ENCODE measurements at regions not wholly inside any gene's neighbourhood (a gene's known extent, or its start where the extent isn't known, plus 50 kb on each side); places are given as distances from the start of the nearest gene placed in this dataset.
"Not testable (repeated sequence)": the region's sequence is repeated elsewhere in the genome, so short reads cannot be mapped to it uniquely, and the experiment has no call there.

- H3K27ac ChIP-seq, result no peak overlapping the region
These were observed 249.4 kb upstream of the CTBP2 start for GRCh38 chr10:125409756-125410155.

DNA sequence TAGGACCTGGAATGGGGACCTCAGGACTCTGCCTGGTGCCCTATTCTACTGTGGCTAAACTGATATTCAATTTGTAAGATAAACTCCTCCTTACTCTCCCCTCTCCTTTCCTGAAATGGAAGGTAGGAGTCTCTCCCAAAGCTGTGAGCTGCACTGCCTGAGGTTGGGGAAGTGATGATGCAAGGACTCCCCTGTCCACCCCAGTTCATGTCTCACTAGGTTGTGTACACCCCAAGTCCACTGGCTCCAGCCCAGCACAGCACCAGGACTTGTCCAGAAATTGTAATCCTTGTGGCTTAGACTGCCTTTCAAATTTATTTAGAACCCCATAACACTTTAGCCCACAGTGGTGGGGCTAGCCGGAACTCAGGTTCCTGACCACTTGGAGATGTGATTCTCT lies 247.2 kb upstream of the CTBP2 start:
- TF ChIP-seq CTCF (IDR thresholded peaks at IDR 0.05), result no peak
- no peak overlapping the region for H3K4me3 ChIP-seq
- H3K36me3 ChIP-seq, result no peaks in the 10 kb centered on the region
- no peaks in the 10 kb centered on the region for H3K4me1 ChIP-seq
- intact Hi-C loops (cut with DNase I), result no loop called here
- H3K9me3 ChIP-seq, result no peaks in the 10 kb centered on the region
- no peak overlapping the region for H3K27ac ChIP-seq
- no peak overlapping the region for H3K9ac ChIP-seq (ENCODE audit: low read depth in 2 of 2, low read length in 2 of 2)
- no peaks in the 10 kb centered on the region for H3K27me3 ChIP-seq
- no peak for DNase-seq

More at GRCh38 chr10:125409756-125410155, 249.4 kb upstream of the CTBP2 start:
- H3K9ac ChIP-seq (ENCODE audit: low read depth in 2 of 2, low read length in 2 of 2), result no peak overlapping the region
- no peaks in the 10 kb centered on the region for H3K4me1 ChIP-seq
- intact Hi-C loops (cut with DNase I), result no loop called here
- no peaks in the 10 kb centered on the region for H3K9me3 ChIP-seq
- H3K27me3 ChIP-seq, result no peaks in the 10 kb centered on the region
- no peaks in the 10 kb centered on the region for H3K36me3 ChIP-seq
- DNase-seq, result no peak
- no peak overlapping the region for H3K4me3 ChIP-seq
- TF ChIP-seq CTCF (IDR thresholded peaks at IDR 0.05), result no peak

GRCh38 chr10:125407000-125407502 lies 246.7 kb upstream of the CTBP2 start:
- no peak for TF ChIP-seq CTCF (IDR thresholded peaks at IDR 0.05)
- no peak for DNase-seq
- no peak overlapping the region for H3K4me3 ChIP-seq
- H3K27me3 ChIP-seq, result no peaks in the 10 kb centered on the region
- H3K9me3 ChIP-seq, result no peaks in the 10 kb centered on the region
- H3K36me3 ChIP-seq, result no peaks in the 10 kb centered on the region
- no peak overlapping the region for H3K27ac ChIP-seq
- H3K4me1 ChIP-seq, result no peaks in the 10 kb centered on the region
- H3K9ac ChIP-seq (ENCODE audit: low read depth in 2 of 2, low read length in 2 of 2), result no peak overlapping the region
- intact Hi-C loops (cut with DNase I), result no loop called here

DNA sequence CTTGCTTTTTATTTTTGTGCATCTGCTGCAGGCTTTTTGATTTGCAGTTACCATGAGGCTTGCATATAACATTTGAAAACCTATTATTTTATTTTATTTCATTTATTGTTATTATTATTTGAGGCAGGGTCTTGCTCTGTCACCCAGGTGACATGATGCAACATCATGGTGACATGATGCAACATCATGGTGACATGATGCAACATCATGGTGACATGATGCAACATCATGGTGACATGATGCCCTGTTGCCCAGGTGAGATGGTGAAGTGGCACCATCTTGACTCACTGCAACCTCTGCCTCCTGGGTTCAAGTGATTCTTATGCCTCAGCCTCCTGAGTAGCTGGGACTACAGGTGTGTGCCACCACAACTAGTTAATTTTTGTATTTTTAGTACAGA lies 244.5 kb upstream of the CTBP2 start:
- H3K4me3 ChIP-seq; H3K9me3 ChIP-seq; H3K36me3 ChIP-seq; H3K27me3 ChIP-seq; H3K27ac ChIP-seq; intact Hi-C loops (cut with DNase I); DNase-seq; H3K9ac ChIP-seq (ENCODE audit: low read depth in 2 of 2, low read length in 2 of 2); H3K4me1 ChIP-seq: not testable (repeated sequence)

- Histone ChIP-seq H3K27me3 (no peaks in the 10 kb centered on the region), H3K4me1 (no peaks in the 10 kb centered on the region), H3K4me3 (no peak overlapping the region), H3K36me3 (no peaks in the 10 kb centered on the region), H3K9me3 (no peaks in the 10 kb centered on the region), H3K27ac (no peak overlapping the region), H3K9ac (ENCODE audit: low read depth in 2 of 2, low read length in 2 of 2) (no peak overlapping the region)
- DNase-seq, result no peak
- TF ChIP-seq CTCF (IDR thresholded peaks at IDR 0.05), result no peak
- intact Hi-C loops (cut with DNase I), result no loop called here
These were observed 241.1 kb upstream of the CTBP2 start for GRCh38 chr10:125401462-125401861.

DNA sequence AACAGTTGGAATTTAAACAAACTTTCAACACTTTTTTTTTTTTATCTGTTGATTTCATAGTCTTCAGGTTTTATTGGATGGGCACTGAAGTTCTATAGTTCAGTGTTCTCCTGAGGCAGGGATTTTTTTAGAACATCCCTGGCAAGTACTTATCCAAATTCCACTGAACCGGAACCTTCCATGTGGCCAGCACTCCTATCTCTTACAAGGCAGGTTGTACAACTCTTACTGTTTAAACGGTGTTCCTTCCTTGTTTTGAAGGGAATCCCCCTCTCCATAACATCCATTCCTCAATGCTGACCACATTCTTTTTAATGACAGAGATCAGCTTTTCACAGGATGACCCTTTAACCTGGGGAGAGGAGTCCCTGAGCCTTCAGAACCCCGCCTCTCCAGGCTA lies 238.9 kb upstream of the CTBP2 start:
- TF ChIP-seq CTCF (IDR thresholded peaks at IDR 0.05), result no peak
- intact Hi-C loops (cut with DNase I), result no loop called here
- no peaks in the 10 kb centered on the region for H3K27me3 ChIP-seq
- no peaks in the 10 kb centered on the region for H3K9me3 ChIP-seq
- H3K9ac ChIP-seq (ENCODE audit: low read depth in 2 of 2, low read length in 2 of 2), result no peak overlapping the region
- no peak overlapping the region for H3K4me3 ChIP-seq
- no peak overlapping the region for H3K27ac ChIP-seq
- H3K36me3 ChIP-seq, result no peaks in the 10 kb centered on the region
- DNase-seq, result no peak
- H3K4me1 ChIP-seq, result no peaks in the 10 kb centered on the region

Data from colonic mucosa (tissue), 4 donors.